C4-2B (cell line): ENCODE measurements at regions not wholly inside any gene's neighbourhood (a gene's known extent, or its start where the extent isn't known, plus 50 kb on each side); places are given as distances from the start of the nearest gene placed in this dataset.

ENCODE experiments used
- H3K27ac ChIP-seq: fragments of 450-650 bp; 2 replicates; pipeline ENCODE4 v1.5.1; 2017
- CTCF ChIP-seq: fragments of 450-650 bp; conservative IDR thresholded peaks from 2 replicates; pipeline ENCODE4 v1.5.1; 2017; ENCODE audit warnings: mild to moderate bottlenecking
- ZFX ChIP-seq: fragments of 450-650 bp; IDR thresholded peaks from 2 replicates; pipeline ENCODE4 v1.6.1; 2017

- H3K27ac ChIP-seq, result no peak overlapping the region
- no peak for TF ChIP-seq ZFX
- no peak for TF ChIP-seq CTCF
Measured at GRCh38 chr2:154537024-154537423, 161.5 kb upstream of the KCNJ3 start.

GRCh38 chr2:154537843-154538450 lies 160.5 kb upstream of the KCNJ3 start:
- H3K27ac ChIP-seq, result no peak overlapping the region
- TF ChIP-seq CTCF (no peak), ZFX (no peak)

- TF ChIP-seq CTCF, result no peak
- TF ChIP-seq ZFX, result no peak
- no peak overlapping the region for H3K27ac ChIP-seq
Measured at GRCh38 chr2:154546341-154546740, 152.2 kb upstream of the KCNJ3 start.

GRCh38 chr2:154549869-154550268 lies 148.6 kb upstream of the KCNJ3 start:
- TF ChIP-seq ZFX (no peak), CTCF (no peak)
- no peak overlapping the region for H3K27ac ChIP-seq

- no peak overlapping the region for H3K27ac ChIP-seq
- no peak for TF ChIP-seq CTCF
- TF ChIP-seq ZFX, result no peak
Measured at GRCh38 chr2:154551649-154552048, 146.8 kb upstream of the KCNJ3 start.

- no peak for TF ChIP-seq CTCF
- no peak for TF ChIP-seq ZFX
- H3K27ac ChIP-seq, result no peak overlapping the region
Measured at GRCh38 chr2:154554046-154554445, 144.4 kb upstream of the KCNJ3 start.

- H3K27ac ChIP-seq, result no peak overlapping the region
- TF ChIP-seq ZFX, result no peak
- no peak for TF ChIP-seq CTCF
Measured at GRCh38 chr2:154555710-154556109, 142.8 kb upstream of the KCNJ3 start.
